H1 (cell line): ENCODE measurements at regions not wholly inside any gene's neighbourhood (a gene's known extent, or its start where the extent isn't known, plus 50 kb on each side); places are given as distances from the start of the nearest gene placed in this dataset.

Experiments used
- CTCF ChIA-PET: fragments of 300-600 bp; sonication (Branson Sonifier 250); formaldehyde crosslinking; loops from one replicate; lab custom pipeline; 2021; ENCODE audit not compliant: partially characterized antibody; lab: Charles Lee
- POLR2A ChIA-PET: fragments of 300-600 bp; sonication (Branson Sonifier 250); formaldehyde crosslinking; loops from one replicate; lab custom pipeline; 2021; ENCODE audit warnings: inconsistent platforms; ENCODE audit not compliant: partially characterized antibody; lab: Charles Lee
- DNase-seq, 2 experiments: peaks; one replicate each; pipeline versions ENCODE4 v3.0.0 to v3.0.0-alpha.2; 2010 to 2022; ENCODE audit warnings: low spot score in 2 of 2, low read depth in 1 of 2, mixed read lengths in 1 of 2
- FAIRE-seq: peaks from 2 replicates; lab custom pipeline; 2011; peaks lifted over from hg19 to GRCh38; lab: Jason Lieb, UNC
- H2AFZ ChIP-seq: 2 replicates; pipeline ENCODE4 v1.8.1; 2012; ENCODE audit warnings: low read length, inconsistent platforms
- H2AK5ac ChIP-seq: 2 replicates; pipeline ENCODE4 v1.6.1; 2013; ENCODE audit warnings: low read depth, low read length
- H2BK120ac ChIP-seq: replicated peaks from 2 replicates; pipeline ENCODE3; 2013; ENCODE audit warnings: low read depth, low read length, inconsistent platforms
- H2BK12ac ChIP-seq: 2 replicates; pipeline ENCODE4 v1.6.1; 2013; ENCODE audit warnings: low read depth, low read length
- H2BK15ac ChIP-seq: 2 replicates; pipeline ENCODE4 v1.6.1; 2013; ENCODE audit warnings: low read length
- H2BK20ac ChIP-seq: 2 replicates; pipeline ENCODE4 v1.6.1; 2013; ENCODE audit warnings: low read length
- H2BK5ac ChIP-seq: 2 replicates; pipeline ENCODE4 v1.6.1; 2013; ENCODE audit warnings: low read depth, low read length
- H3K14ac ChIP-seq: 2 replicates; pipeline ENCODE4 v1.6.1; 2013; ENCODE audit warnings: inconsistent platforms; ENCODE audit not compliant: insufficient read length
- H3K18ac ChIP-seq: 2 replicates; pipeline ENCODE4 v1.6.1; 2013; ENCODE audit warnings: low read length; ENCODE audit errors: extremely low read depth
- H3K23ac ChIP-seq: 2 replicates; pipeline ENCODE4 v1.6.1; 2013; ENCODE audit warnings: inconsistent platforms; ENCODE audit not compliant: insufficient read length
- H3K23me2 ChIP-seq: 2 replicates; pipeline ENCODE4 v1.6.1; 2013; ENCODE audit warnings: low read depth, low read length
- H3K27ac ChIP-seq: 2 replicates; pipeline ENCODE4 v1.6.1; 2011; ENCODE audit warnings: low read depth, low read length, inconsistent platforms
- H3K27me3 ChIP-seq, 4 experiments: replicated peaks in 1 of 4; 1 replicate in 1 of 4; 2 replicates in 3 of 4; pipeline versions ENCODE4 v1.6.1 to v1.8.1; 2011 to 2013; ENCODE audit warnings: low read length in 3 of 4, mild to moderate bottlenecking in 3 of 4, inconsistent platforms in 2 of 4, mixed read lengths in 2 of 4, moderate library complexity in 1 of 4; ENCODE audit not compliant: control insufficient read depth in 3 of 4, insufficient read depth in 3 of 4; ENCODE audit errors: extremely low read depth in 1 of 4
- H3K36me3 ChIP-seq, 4 experiments: 2 replicates each; pipeline versions ENCODE4 v1.6.1 to v1.8.1; 2011 to 2013; ENCODE audit warnings: mild to moderate bottlenecking in 4 of 4, low read length in 3 of 4, moderate library complexity in 2 of 4, control low read depth in 1 of 4, inconsistent platforms in 1 of 4; ENCODE audit not compliant: insufficient read depth in 4 of 4, control insufficient read depth in 2 of 4
- H3K4ac ChIP-seq: replicated peaks from 2 replicates; pipeline ENCODE3; 2013; ENCODE audit warnings: low read length, low read depth, mixed read lengths, inconsistent platforms; ENCODE audit not compliant: insufficient read length
- H3K4me1 ChIP-seq, 4 experiments: replicated peaks in 1 of 4; 1 replicate in 1 of 4; 2 replicates in 3 of 4; pipeline versions ENCODE4 v1.6.1 to v1.8.1; 2011 to 2013; ENCODE audit warnings: low read length in 3 of 4, inconsistent platforms in 2 of 4, mixed read lengths in 1 of 4; ENCODE audit not compliant: insufficient read depth in 4 of 4, control insufficient read depth in 3 of 4
- H3K4me2 ChIP-seq, 2 experiments: 2 replicates each; pipeline versions ENCODE4 v1.6.1 to v1.8.1; 2011 to 2013; ENCODE audit warnings: low read depth in 2 of 2, low read length in 2 of 2, control low read depth in 1 of 2, inconsistent platforms in 1 of 2, mild to moderate bottlenecking in 1 of 2; ENCODE audit not compliant: insufficient read depth in 1 of 2
- H3K4me3 ChIP-seq, 4 experiments: fragments of 200-600, 300-600 bp in 1 of 4; sonication (generic), shearing (Covaris generic), sonication (Bioruptor Twin) in 1 of 4; 2 replicates each; pipeline versions ENCODE4 v1.5.1 to v1.8.1; 2011 to 2016; ENCODE audit warnings: low read length in 4 of 4, low read depth in 3 of 4, control low read depth in 2 of 4, inconsistent platforms in 2 of 4, mild to moderate bottlenecking in 2 of 4, mixed read lengths in 1 of 4, moderate library complexity in 1 of 4; ENCODE audit not compliant: insufficient read depth in 2 of 4; ENCODE audit errors: extremely low read depth in 1 of 4
- H3K56ac ChIP-seq: replicated peaks from 2 replicates; pipeline ENCODE3; 2013; ENCODE audit warnings: low read depth, mild to moderate bottlenecking, mixed read lengths, low read length, inconsistent platforms; ENCODE audit not compliant: insufficient read length
- H3K79me1 ChIP-seq: 2 replicates; pipeline ENCODE4 v1.6.1; 2013; ENCODE audit warnings: low read depth, low read length, control low read depth
- H3K79me2 ChIP-seq, 2 experiments: 2 replicates each; pipeline versions ENCODE4 v1.6.1 to v1.8.1; 2012 to 2013; ENCODE audit warnings: low read length in 2 of 2, mild to moderate bottlenecking in 2 of 2, inconsistent platforms in 1 of 2; ENCODE audit not compliant: insufficient read depth in 2 of 2, control insufficient read depth in 1 of 2
- H3K9ac ChIP-seq, 4 experiments: replicated peaks in 1 of 4; 1 replicate in 1 of 4; 2 replicates in 3 of 4; pipeline versions ENCODE4 v1.6.1 to v1.8.1; 2011 to 2013; ENCODE audit warnings: low read depth in 3 of 4, low read length in 3 of 4, control low read depth in 2 of 4, mild to moderate bottlenecking in 2 of 4, moderate library complexity in 2 of 4, inconsistent platforms in 1 of 4; ENCODE audit errors: extremely low read depth in 1 of 4
- H3K9me3 ChIP-seq, 2 experiments: 2 replicates each; pipeline versions ENCODE4 v1.6.1 to v1.8.1; 2012 to 2013; ENCODE audit warnings: mild to moderate bottlenecking in 2 of 2, moderate library complexity in 2 of 2, control low read depth in 1 of 2, inconsistent platforms in 1 of 2, low read depth in 1 of 2, low read length in 1 of 2, mixed read lengths in 1 of 2; ENCODE audit not compliant: insufficient read depth in 2 of 2
- H4K20me1 ChIP-seq, 2 experiments: replicated peaks in 1 of 2; 2 replicates each; pipeline versions ENCODE3 to v1.8.1; 2011 to 2013; ENCODE audit warnings: inconsistent platforms in 2 of 2, low read length in 2 of 2, mild to moderate bottlenecking in 1 of 2; ENCODE audit not compliant: insufficient read depth in 2 of 2, control insufficient read depth in 1 of 2
- H4K5ac ChIP-seq: 2 replicates; pipeline ENCODE4 v1.6.1; 2013; ENCODE audit warnings: low read length, low read depth, mixed read lengths, inconsistent platforms; ENCODE audit not compliant: insufficient read length
- H4K8ac ChIP-seq: 2 replicates; pipeline ENCODE4 v1.8.0; 2013; ENCODE audit warnings: mild to moderate bottlenecking, moderate library complexity, low read length, inconsistent platforms; ENCODE audit not compliant: insufficient read depth; ENCODE audit errors: extremely low read depth
- H4K91ac ChIP-seq: replicated peaks from 2 replicates; pipeline ENCODE3; 2013; ENCODE audit warnings: low read length, mixed read lengths, inconsistent platforms; ENCODE audit not compliant: insufficient read length
- BCL11A ChIP-seq, 2 experiments: IDR thresholded peaks; one replicate each; pipeline ENCODE4 v1.6.1; 2011; ENCODE audit warnings: low read depth in 2 of 2, low read length in 2 of 2, mild to moderate bottlenecking in 2 of 2
- E2F6 ChIP-seq: IDR thresholded peaks from 2 replicates; pipeline ENCODE4 v1.6.1; 2012; ENCODE audit warnings: inconsistent platforms
- JUND ChIP-seq: IDR thresholded peaks from 2 replicates; pipeline ENCODE4 v1.6.1; 2011; ENCODE audit warnings: mild to moderate bottlenecking, improper control_type of control experiment, low read length
- MAX ChIP-seq: IDR thresholded peaks from 2 replicates; pipeline ENCODE4 v1.6.1; 2012; ENCODE audit warnings: inconsistent platforms
- SUZ12 ChIP-seq: fragments of 200-600 bp; sonication (generic); IDR thresholded peaks from 2 replicates; pipeline ENCODE4 v1.6.1; 2012; ENCODE audit warnings: mild to moderate bottlenecking, inconsistent platforms, low read length, moderate library complexity, mixed read lengths
- TCF12 ChIP-seq: IDR thresholded peaks from 2 replicates; pipeline ENCODE4 v1.6.1; 2011; ENCODE audit warnings: low read depth, mild to moderate bottlenecking, low read length
- ZNF274 ChIP-seq: IDR thresholded peaks from 2 replicates; pipeline ENCODE4 v1.7.0; 2012; ENCODE audit warnings: low read length, borderline replicate concordance; ENCODE audit errors: extremely low read depth
- WGBS, 2 experiments: shearing (Covaris generic) in 1 of 2; methylation state at CpG; one replicate each; pipeline versions ENCODE4 v1.1.6 to v1.1.7; 2013 to 2015; ENCODE audit warnings: low lambda C conversion rate in 2 of 2, mixed read lengths in 2 of 2, inconsistent platforms in 1 of 2, low coverage in 1 of 2, missing lambda C conversion rate in 1 of 2; ENCODE audit not compliant: insufficient replicate concordance in 2 of 2, insufficient coverage in 1 of 2, insufficient read length in 1 of 2; ENCODE audit errors: extremely low coverage in 1 of 2, missing lambda C conversion rate in 1 of 2; 5-methylcytosine and 5-hydroxymethylcytosine counted together

GRCh38 chr1:209326831-209327230 lies 256.7 kb upstream of the CAMK1G start:
- Histone ChIP-seq H3K4me1 (peaks cover 0 to 2% (median 0%) of the 10 kb centered on the region in 4 experiments; a peak in 1 of 7 replicates), H3K79me2 (no peaks in the 10 kb centered on the region), H4K20me1 (no peaks in the 10 kb centered on the region), H2AK5ac (no peak overlapping the region), H2BK15ac (no peak overlapping the region), H4K5ac (no peak overlapping the region), H3K9ac (no peak overlapping the region), H3K27me3 (no peaks in the 10 kb centered on the region), H3K27ac (no peak overlapping the region), H3K18ac (no peak overlapping the region), H3K79me1 (no peaks in the 10 kb centered on the region), H3K4me2 (no peak overlapping the region), H2BK5ac (no peak overlapping the region), H4K91ac (no peak overlapping the region), H3K14ac (no peak overlapping the region), H2BK120ac (no peak overlapping the region), H3K23me2 (no peaks in the 10 kb centered on the region), H2AFZ (no peak overlapping the region), H3K56ac (no peak overlapping the region), H3K36me3 (no peaks in the 10 kb centered on the region), H3K4me3 (no peak overlapping the region), H2BK20ac (peak overlapping the region; percentile 0; the same call in 1 of the 2 replicates), H3K9me3 (no peaks in the 10 kb centered on the region), H3K23ac (no peak overlapping the region), H2BK12ac (no peak overlapping the region), H3K4ac (no peak overlapping the region), H4K8ac (no peak overlapping the region)
- POLR2A ChIA-PET: no interaction called here
- WGBS, 2 experiments: 88% methylated on average over 7 of the region's 7 CpGs; no CpG with 5 or more reads in 1 of the 2 experiments
- CTCF ChIA-PET: interaction anchor here (1.1 to 1.5 kb wide), 5 partner anchors 27 to 239 kb away, joined by 3 to 8 read pairs (median 3); no protein-coding TSS in a partner anchor
- no peak for DNase-seq
- FAIRE-seq: no peak
- TF ChIP-seq SUZ12 (no peak), JUND (no peak), E2F6 (no peak), MAX (no peak), TCF12 (no peak), BCL11A (IDR thresholded peaks at IDR 0.05; ENCODE audit: low read depth in 2 of 2, low read length in 2 of 2) (no peak), ZNF274 (no peak)
